Glutamatergic neuron (in vitro differentiated cells): ENCODE measurements at regions not wholly inside any gene's neighbourhood (a gene's known extent, or its start where the extent isn't known, plus 50 kb on each side); places are given as distances from the start of the nearest gene placed in this dataset.

Experiments used
- DNase-seq: peaks from one replicate; pipeline ENCODE4 v3.0.0; 2022
- H3K27ac Mint-ChIP-seq: one replicate; pipeline ENCODE4 v1.8.0; 2020; ENCODE audit warnings: mild to moderate bottlenecking, mixed read lengths, inconsistent platforms; ENCODE audit not compliant: unreplicated experiment
- H3K27me3 Mint-ChIP-seq: one replicate; pipeline ENCODE4 v1.8.0; 2020; ENCODE audit warnings: mild to moderate bottlenecking, moderate library complexity, mixed read lengths, inconsistent platforms; ENCODE audit not compliant: unreplicated experiment
- H3K36me3 Mint-ChIP-seq: one replicate; pipeline ENCODE4 v1.8.0; 2020; ENCODE audit warnings: mild to moderate bottlenecking, mixed read lengths, inconsistent platforms; ENCODE audit not compliant: unreplicated experiment
- H3K4me1 Mint-ChIP-seq: one replicate; pipeline ENCODE4 v1.8.0; 2020; ENCODE audit warnings: mild to moderate bottlenecking, low read depth, mixed read lengths, inconsistent platforms; ENCODE audit not compliant: unreplicated experiment
- H3K4me3 Mint-ChIP-seq: one replicate; pipeline ENCODE4 v1.8.0; 2020; ENCODE audit warnings: mild to moderate bottlenecking, mixed read lengths, inconsistent platforms; ENCODE audit not compliant: unreplicated experiment
- H3K9me3 Mint-ChIP-seq: one replicate; pipeline ENCODE4 v1.8.0; 2020; ENCODE audit warnings: mild to moderate bottlenecking, moderate library complexity, mixed read lengths, inconsistent platforms; ENCODE audit not compliant: unreplicated experiment
- CTCF ChIP-seq: fragments of 200-600 bp; sonication (generic); IDR thresholded peaks from one replicate; pipeline ENCODE4 v1.5.0; 2021; ENCODE audit not compliant: partially characterized antibody, unreplicated experiment

DNA sequence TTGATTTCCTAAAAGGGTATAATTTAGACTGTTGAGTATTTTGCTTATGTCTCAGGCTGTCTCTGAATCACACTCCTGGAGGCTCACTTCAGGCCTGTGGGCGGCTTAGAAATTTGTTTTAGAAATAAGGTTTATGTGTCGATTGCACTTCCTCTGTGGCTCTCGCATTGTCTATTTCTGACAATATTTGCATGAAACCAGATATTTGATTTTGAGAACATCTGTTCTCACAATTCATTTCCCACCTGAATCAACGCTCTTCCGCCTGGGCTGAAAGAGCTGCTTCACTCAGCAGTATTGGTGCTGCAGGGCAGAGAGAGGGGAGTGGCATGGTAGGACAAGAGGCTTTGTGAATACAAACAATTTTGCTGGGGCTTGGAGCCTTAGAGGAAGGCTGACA, 262.0 kb downstream of the ADRA2A start:
- H3K27me3 Mint-ChIP-seq, result peaks cover 4% of the 10 kb centered on the region
- H3K27ac Mint-ChIP-seq, result no peak overlapping the region
- no peak for TF ChIP-seq CTCF

DNA sequence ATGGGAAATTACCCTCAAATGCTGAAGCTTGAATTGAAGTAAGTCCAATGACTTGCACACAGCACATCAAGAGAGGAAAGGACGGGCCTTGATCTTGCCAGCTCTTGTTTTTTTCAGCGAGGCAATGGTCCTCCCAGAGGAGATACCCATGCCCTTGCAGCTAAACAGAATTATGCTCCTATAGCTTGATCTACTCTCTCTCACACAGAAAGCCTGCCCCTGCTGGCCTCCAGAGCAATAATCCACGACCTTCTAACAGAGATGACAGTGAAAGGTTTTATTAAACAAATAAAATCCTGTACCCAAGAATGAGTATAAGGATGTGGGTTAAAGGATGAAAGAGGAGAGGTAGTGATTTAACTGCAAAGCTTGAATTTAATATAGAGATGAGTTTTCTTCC, 268.0 kb downstream of the ADRA2A start:
- no peak overlapping the region for H3K4me3 Mint-ChIP-seq
- peaks cover 13% of the 10 kb centered on the region for H3K36me3 Mint-ChIP-seq
- H3K27ac Mint-ChIP-seq, result no peak overlapping the region
- peaks cover 3% of the 10 kb centered on the region for H3K9me3 Mint-ChIP-seq
- no peaks in the 10 kb centered on the region for H3K4me1 Mint-ChIP-seq
- peaks cover 2% of the 10 kb centered on the region for H3K27me3 Mint-ChIP-seq
- TF ChIP-seq CTCF, result peak; percentile 20
- peak; percentile 22 for DNase-seq

More for the DNA sequence above, 262.0 kb downstream of the ADRA2A start:
- H3K9me3 Mint-ChIP-seq, result peaks cover 3% of the 10 kb centered on the region
- no peak overlapping the region for H3K4me3 Mint-ChIP-seq
- DNase-seq, result no peak
- H3K36me3 Mint-ChIP-seq, result peaks cover 13% of the 10 kb centered on the region
- no peaks in the 10 kb centered on the region for H3K4me1 Mint-ChIP-seq

GRCh38 chr10:111347386-111348013, 270.7 kb downstream of the ADRA2A start:
- H3K4me3 Mint-ChIP-seq, result no peak overlapping the region
- no peaks in the 10 kb centered on the region for H3K9me3 Mint-ChIP-seq
- TF ChIP-seq CTCF, result no peak
- H3K36me3 Mint-ChIP-seq, result no peaks in the 10 kb centered on the region
- no peaks in the 10 kb centered on the region for H3K4me1 Mint-ChIP-seq
- DNase-seq, result no peak
- H3K27ac Mint-ChIP-seq, result no peak overlapping the region
- peaks cover 2% of the 10 kb centered on the region for H3K27me3 Mint-ChIP-seq

DNA sequence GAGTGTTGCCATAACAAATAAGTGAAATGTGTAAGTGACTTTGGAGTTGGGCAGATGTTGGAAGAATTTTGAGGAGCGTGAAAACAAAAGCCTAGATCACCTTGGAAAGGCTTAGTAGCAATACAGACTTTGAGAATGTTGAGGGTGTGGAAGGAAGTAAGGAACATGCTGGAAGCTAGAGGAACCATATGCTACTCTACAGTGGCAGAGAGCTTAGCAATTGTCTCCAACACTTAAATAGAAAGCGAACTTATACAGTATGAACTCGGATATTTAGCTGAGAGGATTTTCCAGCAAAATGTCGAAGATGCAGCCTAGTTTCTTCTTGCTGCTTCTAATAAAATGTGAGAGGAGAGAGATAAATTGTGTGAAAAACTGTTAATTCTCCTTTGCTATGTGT, 271.2 kb downstream of the ADRA2A start:
- DNase-seq, result no peak
- Mint-ChIP-seq H3K27ac (no peak overlapping the region), H3K27me3 (peaks cover 2% of the 10 kb centered on the region), H3K9me3 (no peaks in the 10 kb centered on the region), H3K36me3 (no peaks in the 10 kb centered on the region), H3K4me1 (no peaks in the 10 kb centered on the region), H3K4me3 (no peak overlapping the region)
- no peak for TF ChIP-seq CTCF

- H3K4me3 Mint-ChIP-seq, result no peak overlapping the region
- DNase-seq, result no peak
- no peaks in the 10 kb centered on the region for H3K4me1 Mint-ChIP-seq
- no peaks in the 10 kb centered on the region for H3K36me3 Mint-ChIP-seq
- H3K9me3 Mint-ChIP-seq, result no peaks in the 10 kb centered on the region
- no peak overlapping the region for H3K27ac Mint-ChIP-seq
- H3K27me3 Mint-ChIP-seq, result no peaks in the 10 kb centered on the region
- no peak for TF ChIP-seq CTCF
Measured at GRCh38 chr10:111354859-111355258, 278.0 kb downstream of the ADRA2A start.
